ENCODE measurements at regions not wholly inside any gene's neighbourhood (a gene's known extent, or its start where the extent isn't known, plus 50 kb on each side); places are given as distances from the start of the nearest gene placed in this dataset.

GRCh38 chr2:155356250-155356649 is 657.8 kb downstream of the KCNJ3 start:
- WGBS, 2 donors, result 83 to 90% methylated on average over 1 of the region's 1 CpG
- Histone ChIP-seq H3K9me3 (peaks cover 0 to 6% (median 0%) of the 10 kb centered on the region in 4 donors), H3K36me3 (no peaks in the 10 kb centered on the region), H3K27me3 (no peaks in the 10 kb centered on the region), H3K4me1 (no peaks in the 10 kb centered on the region), H3K27ac (no peak overlapping the region), H3K4me3 (no peak overlapping the region)
- no peak for TF ChIP-seq POLR2AphosphoS5 (IDR thresholded peaks at IDR 0.05)
- no peak for TF ChIP-seq CTCF (IDR thresholded peaks at IDR 0.05)
- no peak for TF ChIP-seq EP300 (IDR thresholded peaks at IDR 0.05)
- no peak for TF ChIP-seq POLR2A (IDR thresholded peaks at IDR 0.05)
- DNase-seq (no peak), ATAC-seq (ENCODE audit: low FRiP score in 2 of 2) (no peak)

- Histone ChIP-seq H3K27me3 (no peaks in the 10 kb centered on the region), H3K4me3 (no peak overlapping the region), H3K4me1 (no peaks in the 10 kb centered on the region), H3K9me3 (no peaks in the 10 kb centered on the region), H3K27ac (no peak overlapping the region), H3K36me3 (no peaks in the 10 kb centered on the region)
- 89 to 96% methylated on average over 3 to 16 of the region's 17 CpGs for WGBS, 2 donors
- TF ChIP-seq POLR2AphosphoS5 (IDR thresholded peaks at IDR 0.05) (no peak), EP300 (IDR thresholded peaks at IDR 0.05) (no peak), POLR2A (IDR thresholded peaks at IDR 0.05) (no peak), CTCF (IDR thresholded peaks at IDR 0.05) (no peak)
- DNase-seq (peak in 1 of 2 donors; percentile 5), ATAC-seq (ENCODE audit: low FRiP score in 2 of 2) (no peak)
Observed at GRCh38 chr2:155350783-155351580, 652.5 kb downstream of the KCNJ3 start.

GRCh38 chr2:155332016-155332415 is 633.5 kb downstream of the KCNJ3 start:
- no peaks in the 10 kb centered on the region for H3K4me1 ChIP-seq
- no peak overlapping the region for H3K27ac ChIP-seq
- H3K36me3 ChIP-seq, result no peaks in the 10 kb centered on the region
- no peak for TF ChIP-seq POLR2A (IDR thresholded peaks at IDR 0.05)
- TF ChIP-seq EP300 (IDR thresholded peaks at IDR 0.05), result no peak
- TF ChIP-seq CTCF (IDR thresholded peaks at IDR 0.05), result no peak
- TF ChIP-seq POLR2AphosphoS5 (IDR thresholded peaks at IDR 0.05), result no peak
- DNase-seq (no peak), ATAC-seq (ENCODE audit: low FRiP score in 2 of 2) (no peak)
- H3K9me3 ChIP-seq, result no peaks in the 10 kb centered on the region
- H3K27me3 ChIP-seq, result no peaks in the 10 kb centered on the region
- 88 to 89% methylated on average over 2 of the region's 2 CpGs for WGBS, 2 donors
- no peak overlapping the region for H3K4me3 ChIP-seq

- H3K27me3 ChIP-seq, result no peaks in the 10 kb centered on the region
- ATAC-seq (ENCODE audit: low FRiP score in 2 of 2) (no peak), DNase-seq (no peak)
- WGBS, 2 donors, result 73 to 80% methylated on average over 1 of the region's 1 CpG
- no peaks in the 10 kb centered on the region for H3K9me3 ChIP-seq
- H3K4me1 ChIP-seq, result no peaks in the 10 kb centered on the region
- no peak overlapping the region for H3K27ac ChIP-seq
- TF ChIP-seq EP300 (IDR thresholded peaks at IDR 0.05) (no peak), POLR2A (IDR thresholded peaks at IDR 0.05) (no peak), CTCF (IDR thresholded peaks at IDR 0.05) (no peak)
- H3K36me3 ChIP-seq, result no peaks in the 10 kb centered on the region
- no peak overlapping the region for H3K4me3 ChIP-seq
Observed at GRCh38 chr2:155320236-155320635, 621.7 kb downstream of the KCNJ3 start.

- Histone ChIP-seq H3K27me3 (no peaks in the 10 kb centered on the region), H3K9me3 (no peaks in the 10 kb centered on the region), H3K4me1 (no peaks in the 10 kb centered on the region), H3K27ac (no peak overlapping the region), H3K36me3 (no peaks in the 10 kb centered on the region), H3K4me3 (no peak overlapping the region)
- WGBS, 2 donors, result 86 to 90% methylated on average over 2 of the region's 2 CpGs
- ATAC-seq (ENCODE audit: low FRiP score in 2 of 2) (no peak), DNase-seq (no peak)
- no peak for TF ChIP-seq CTCF (IDR thresholded peaks at IDR 0.05)
- TF ChIP-seq EP300 (IDR thresholded peaks at IDR 0.05), result no peak
- no peak for TF ChIP-seq POLR2A (IDR thresholded peaks at IDR 0.05)
Observed at GRCh38 chr2:155318710-155319109, 620.2 kb downstream of the KCNJ3 start.
